Omental fat pad (tissue), 3 donors: ENCODE measurements at regions not wholly inside any gene's neighbourhood (a gene's known extent, or its start where the extent isn't known, plus 50 kb on each side); places are given as distances from the start of the nearest gene placed in this dataset.
A peak's percentile ranks its signal among the peaks of the same experiment; 100 is the strongest.

Experiments used
- ATAC-seq: fragments of 150-250 bp; one replicate; pipeline ENCODE4 v1.9.1; 2016; ENCODE audit warnings: mild to moderate bottlenecking, moderate library complexity; ENCODE audit not compliant: low FRiP score
- DNase-seq: peaks from one replicate; pipeline ENCODE4 v3.0.0-alpha.2; 2019; ENCODE audit warnings: low spot score
- TF ChIP-seq, protein P1 (sequence below), 3 donors: fragments of 450-650 bp; IDR thresholded peaks; one replicate each; pipeline ENCODE4 v1.5.1; 2016 to 2017; ENCODE audit warnings: antibody characterized with exemption in 3 of 3, mild to moderate bottlenecking in 3 of 3, moderate library complexity in 2 of 3

DNA sequence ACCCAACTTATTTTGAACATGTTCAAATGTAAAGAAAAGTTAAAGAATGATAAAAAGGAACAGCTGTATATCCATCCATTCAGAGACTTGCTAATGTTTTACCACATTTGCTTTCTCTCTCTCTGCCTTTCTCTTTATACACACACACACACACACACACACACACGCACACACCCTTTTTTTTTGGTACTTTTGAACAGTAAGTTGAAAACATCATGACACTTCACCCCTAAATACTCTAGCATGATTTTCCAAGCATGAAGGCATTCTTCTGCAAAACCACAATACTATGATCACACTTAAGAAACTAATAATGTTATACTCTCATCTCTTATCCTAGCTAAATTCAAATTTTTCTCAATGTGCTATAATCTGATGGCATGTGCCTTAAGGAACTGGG is 192.3 kb downstream of the UTRN start:
- DNase-seq, result no peak
- TF ChIP-seq, protein P1, sequence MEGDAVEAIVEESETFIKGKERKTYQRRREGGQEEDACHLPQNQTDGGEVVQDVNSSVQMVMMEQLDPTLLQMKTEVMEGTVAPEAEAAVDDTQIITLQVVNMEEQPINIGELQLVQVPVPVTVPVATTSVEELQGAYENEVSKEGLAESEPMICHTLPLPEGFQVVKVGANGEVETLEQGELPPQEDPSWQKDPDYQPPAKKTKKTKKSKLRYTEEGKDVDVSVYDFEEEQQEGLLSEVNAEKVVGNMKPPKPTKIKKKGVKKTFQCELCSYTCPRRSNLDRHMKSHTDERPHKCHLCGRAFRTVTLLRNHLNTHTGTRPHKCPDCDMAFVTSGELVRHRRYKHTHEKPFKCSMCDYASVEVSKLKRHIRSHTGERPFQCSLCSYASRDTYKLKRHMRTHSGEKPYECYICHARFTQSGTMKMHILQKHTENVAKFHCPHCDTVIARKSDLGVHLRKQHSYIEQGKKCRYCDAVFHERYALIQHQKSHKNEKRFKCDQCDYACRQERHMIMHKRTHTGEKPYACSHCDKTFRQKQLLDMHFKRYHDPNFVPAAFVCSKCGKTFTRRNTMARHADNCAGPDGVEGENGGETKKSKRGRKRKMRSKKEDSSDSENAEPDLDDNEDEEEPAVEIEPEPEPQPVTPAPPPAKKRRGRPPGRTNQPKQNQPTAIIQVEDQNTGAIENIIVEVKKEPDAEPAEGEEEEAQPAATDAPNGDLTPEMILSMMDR (IDR thresholded peaks at IDR 0.05), result no peak
- ATAC-seq, result no peak

DNA sequence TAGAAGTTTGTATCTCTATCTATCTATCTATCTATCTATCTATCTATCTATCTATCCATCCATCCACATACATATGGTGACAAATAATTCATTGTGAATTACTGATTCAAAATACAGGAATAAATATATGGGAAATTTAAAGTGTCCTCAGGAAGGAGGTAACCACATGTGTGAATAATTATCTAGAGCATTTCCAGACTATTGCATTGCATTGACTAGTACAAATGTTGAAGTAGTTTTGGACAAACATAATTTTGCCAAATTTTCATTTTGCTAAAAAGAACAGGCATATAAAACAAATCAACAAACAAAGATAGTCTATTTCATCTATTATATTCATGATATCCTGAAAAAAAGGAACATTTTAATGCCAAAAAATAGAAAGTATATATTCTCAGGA is 192.7 kb downstream of the UTRN start:
- TF ChIP-seq, protein P1 (IDR thresholded peaks at IDR 0.05), result no peak
- ATAC-seq (no peak), DNase-seq (no peak)

DNA sequence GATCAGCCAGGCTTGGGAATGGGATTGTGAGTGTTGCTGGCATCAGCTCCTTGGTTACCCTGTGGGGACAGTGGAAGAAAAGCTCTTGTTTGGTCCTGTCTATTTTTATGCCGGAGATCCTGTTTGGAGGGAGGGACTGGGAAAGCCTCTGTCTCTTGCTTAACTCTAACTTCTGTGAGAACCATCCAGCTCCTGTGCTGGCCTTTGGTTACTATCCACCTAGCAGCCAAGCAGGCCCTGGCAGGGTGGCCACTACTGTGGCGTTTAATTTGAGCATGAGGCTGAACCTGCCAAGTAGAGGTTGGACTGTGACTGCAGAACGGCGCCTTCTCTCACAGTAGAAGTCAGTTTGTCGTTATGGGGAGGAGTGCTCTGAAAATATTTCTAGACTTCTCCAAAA is 193.3 kb downstream of the UTRN start:
- TF ChIP-seq, protein P1 (IDR thresholded peaks at IDR 0.05), result no peak
- ATAC-seq (no peak), DNase-seq (no peak)

DNA sequence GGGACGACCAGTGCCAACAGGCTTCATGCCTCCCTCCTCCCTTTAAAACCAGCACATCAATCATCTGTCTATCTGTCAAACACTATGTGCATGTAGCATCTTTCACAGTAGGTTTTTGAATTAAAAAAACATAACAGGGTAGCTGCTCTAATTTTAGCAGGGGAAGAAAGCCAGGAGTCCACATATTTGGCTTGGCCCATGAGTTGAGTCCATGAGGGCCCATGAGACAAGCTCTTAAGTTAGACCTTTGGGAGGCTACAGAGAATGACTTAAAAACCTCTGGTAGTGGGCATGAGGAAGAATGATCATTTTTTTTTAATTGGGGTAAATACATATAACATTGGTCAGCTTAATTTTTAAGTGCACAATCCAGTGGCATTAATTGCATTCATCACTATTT is 194.9 kb downstream of the UTRN start:
- TF ChIP-seq, protein P1 (IDR thresholded peaks at IDR 0.05), result no peak
- DNase-seq (no peak), ATAC-seq (no peak)

DNA sequence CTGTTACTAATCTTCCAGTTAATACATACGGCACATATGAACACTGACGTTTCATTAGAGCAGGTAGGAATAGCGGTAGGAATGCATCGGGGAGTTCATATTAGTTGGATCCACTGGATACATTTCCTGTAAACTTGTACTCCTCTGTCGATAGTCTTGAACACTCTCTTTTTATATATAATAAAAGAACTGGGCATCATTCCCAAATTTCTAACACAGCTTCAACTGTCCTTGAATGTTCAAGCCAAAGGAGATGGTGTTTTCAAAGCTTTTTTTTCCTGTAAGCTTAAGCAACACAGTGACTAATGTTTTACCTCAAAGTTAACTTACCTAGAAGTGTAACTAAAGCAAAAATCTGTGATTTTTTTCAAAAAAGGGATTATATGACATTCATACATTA is 195.3 kb downstream of the UTRN start:
- no peak for DNase-seq
- TF ChIP-seq, protein P1 (IDR thresholded peaks at IDR 0.05), result no peak
- peak; percentile 36 for ATAC-seq

DNA sequence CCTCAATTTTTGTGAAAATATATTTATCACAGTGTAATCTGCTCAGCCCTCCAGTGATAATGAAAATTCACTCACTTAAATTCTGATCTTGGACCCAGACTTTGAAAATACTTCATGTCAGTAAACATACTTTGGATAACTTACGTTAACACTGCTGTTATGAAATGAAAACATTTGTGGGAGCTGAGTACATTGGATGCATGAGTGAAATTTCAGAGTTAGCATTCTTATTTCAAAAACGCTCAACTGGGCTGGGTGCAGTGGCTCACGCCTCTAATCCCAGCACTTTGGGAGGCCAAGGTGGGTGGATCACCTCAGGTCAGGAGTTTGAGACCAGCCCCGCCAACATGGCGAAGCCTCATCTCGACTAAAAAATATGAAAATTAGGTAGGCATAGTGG is 196.4 kb downstream of the UTRN start:
- no peak for DNase-seq
- ATAC-seq, result no peak
- TF ChIP-seq, protein P1 (IDR thresholded peaks at IDR 0.05), result no peak

DNA sequence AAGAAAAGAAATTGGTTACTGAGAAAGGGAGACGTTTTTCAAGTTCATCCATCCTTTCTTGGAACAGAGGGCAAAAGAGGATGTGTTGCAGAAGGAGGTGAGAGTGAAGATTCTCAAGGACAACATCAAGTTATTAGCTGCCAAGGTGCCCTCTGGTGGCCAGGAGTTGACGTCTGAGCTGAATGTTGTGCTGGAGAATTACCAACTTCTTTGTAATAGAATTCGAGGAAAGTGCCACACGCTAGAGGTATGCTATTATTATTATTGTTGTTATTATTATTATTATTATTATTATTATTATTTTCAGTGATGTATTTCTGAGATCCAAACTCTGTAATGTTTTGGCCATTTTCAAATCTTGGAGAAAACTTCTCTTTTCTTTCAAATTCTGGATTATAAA is 197.0 kb downstream of the UTRN start:
- peak; percentile 66 for ATAC-seq
- TF ChIP-seq, protein P1 (IDR thresholded peaks at IDR 0.05), result peak in 1 of 3 donors; percentile 35
- DNase-seq, result peak; percentile 72
